Esophagus mucosa (tissue), 1 donor: ENCODE measurements at regions not wholly inside any gene's neighbourhood (a gene's known extent, or its start where the extent isn't known, plus 50 kb on each side); places are given as distances from the start of the nearest gene placed in this dataset.
"Not testable (repeated sequence)": the region's sequence is repeated elsewhere in the genome, so short reads cannot be mapped to it uniquely, and the experiment has no call there.

Experiments used
- ATAC-seq: fragments of 200-7000 bp; cut with Tn5 transposase; one replicate; pipeline ENCODE4 v1.9.1; 2020
- donor health status: DM: yes; HTN: yes; CAD: no.

DNA sequence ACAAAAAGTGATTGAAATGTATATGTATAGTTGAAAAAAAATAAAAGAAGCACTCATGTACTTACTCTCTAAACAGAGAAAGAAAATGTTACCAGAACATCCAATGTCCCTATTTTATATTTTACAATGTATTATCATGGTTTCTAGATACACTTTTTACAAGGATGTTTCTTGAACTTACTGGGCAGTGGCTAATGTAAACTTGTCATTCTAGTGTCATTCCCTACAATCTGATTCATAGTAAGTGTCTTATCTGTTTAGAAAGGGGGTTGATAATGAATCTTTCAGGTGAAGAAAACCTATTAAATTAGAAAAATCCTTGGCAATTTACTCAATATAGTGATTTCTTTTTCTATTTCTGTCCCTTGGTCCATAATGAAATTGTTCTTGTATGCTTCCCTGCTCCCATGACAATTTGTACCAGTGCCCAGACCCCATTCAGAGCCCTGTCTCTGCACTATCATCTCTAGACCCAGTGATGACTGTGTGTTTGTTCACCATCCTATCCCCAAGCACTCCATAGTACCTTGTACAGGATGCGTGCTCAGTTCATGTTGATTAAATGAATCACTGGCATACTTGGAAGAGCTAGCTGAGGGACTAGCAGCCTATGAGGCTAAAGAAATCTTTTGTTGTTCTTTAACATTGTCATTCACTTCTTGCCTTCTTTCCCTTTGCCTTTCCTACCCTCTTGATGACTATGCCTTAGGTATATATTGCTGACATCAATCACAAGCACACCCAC is 101.2 kb downstream of the HMHB1 start:
- ATAC-seq, result no peak

DNA sequence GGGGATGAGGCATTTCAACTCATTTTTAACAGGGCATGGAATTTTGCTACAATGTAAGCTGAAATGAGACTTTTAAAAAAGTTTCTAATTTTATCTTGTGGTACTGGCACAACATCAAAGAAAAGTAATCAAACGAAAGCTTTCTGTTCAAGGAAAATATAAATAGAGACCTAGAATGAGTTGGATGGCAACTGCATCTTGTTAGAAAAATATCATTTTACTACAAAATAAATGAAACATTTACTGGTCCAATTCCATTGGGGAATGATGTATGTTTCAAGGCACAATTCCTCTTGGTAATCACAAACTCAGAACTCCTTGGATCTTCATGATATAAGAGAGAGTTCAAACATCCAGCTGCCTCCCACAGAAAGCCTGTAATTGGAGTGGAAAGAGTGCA is 102.8 kb downstream of the HMHB1 start:
- no peak for ATAC-seq

DNA sequence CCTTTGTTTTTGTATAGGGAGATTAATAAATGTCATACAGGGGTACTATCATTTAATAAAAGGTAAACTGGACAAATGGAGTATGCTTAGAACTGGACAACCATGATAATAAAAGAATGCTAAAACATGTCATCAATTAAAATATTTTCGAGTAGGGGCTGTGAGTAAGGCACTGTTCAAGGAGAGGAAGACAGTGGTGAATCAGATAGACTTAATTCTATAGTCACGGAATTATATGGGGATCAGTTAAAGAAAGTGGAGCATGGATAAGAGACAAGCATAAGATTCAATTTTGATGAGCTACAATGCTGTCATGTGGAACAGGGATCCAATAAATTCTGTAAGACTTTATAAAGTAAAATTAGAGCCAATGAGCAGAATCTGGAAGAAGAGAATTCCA is 104.5 kb downstream of the HMHB1 start:
- no peak for ATAC-seq

- no peak for ATAC-seq
These were observed 107.0 kb downstream of the HMHB1 start for GRCh38 chr5:143918961-143919360.

DNA sequence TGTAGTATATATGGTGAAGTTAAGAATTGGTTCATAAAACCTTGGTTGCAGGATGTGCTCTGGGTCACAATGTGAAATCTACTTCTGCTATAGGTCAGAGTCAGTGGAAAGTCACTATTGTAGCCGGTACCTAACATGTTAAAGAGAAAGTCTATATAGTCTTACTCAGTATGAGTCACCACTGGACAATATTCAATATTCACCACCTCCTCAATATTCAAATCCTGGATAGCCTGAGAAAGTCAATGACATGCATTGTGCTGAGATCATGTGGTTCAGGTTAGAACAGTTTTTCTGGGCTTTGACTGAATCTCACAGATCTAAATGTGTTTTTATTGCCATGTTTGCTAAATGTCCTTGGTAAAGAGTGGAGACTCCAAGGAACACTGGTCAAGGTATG is 108.8 kb downstream of the HMHB1 start:
- ATAC-seq, result no peak

- ATAC-seq, result peak; percentile 43
These were observed 109.8 kb downstream of the HMHB1 start for GRCh38 chr5:143921525-143922311.

DNA sequence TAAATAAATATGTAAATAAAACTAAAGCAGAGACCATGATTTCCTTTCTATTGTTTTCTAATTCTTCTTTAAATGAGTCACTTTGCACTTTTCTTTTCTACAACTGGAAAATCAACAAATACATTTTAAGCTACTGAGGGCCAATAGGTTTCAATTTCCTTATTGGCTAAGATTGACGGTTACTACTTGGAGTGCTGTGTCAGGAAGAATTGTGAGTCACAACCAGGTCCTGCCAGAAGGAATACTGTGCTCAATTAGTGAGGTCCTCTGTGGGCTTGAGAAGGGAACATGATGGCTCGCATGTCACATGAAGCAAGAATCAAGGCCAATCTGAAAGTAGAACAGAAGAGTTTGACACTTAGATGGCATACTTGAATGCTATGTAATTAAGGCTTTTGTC is 110.8 kb downstream of the HMHB1 start:
- peak; percentile 87 for ATAC-seq

DNA sequence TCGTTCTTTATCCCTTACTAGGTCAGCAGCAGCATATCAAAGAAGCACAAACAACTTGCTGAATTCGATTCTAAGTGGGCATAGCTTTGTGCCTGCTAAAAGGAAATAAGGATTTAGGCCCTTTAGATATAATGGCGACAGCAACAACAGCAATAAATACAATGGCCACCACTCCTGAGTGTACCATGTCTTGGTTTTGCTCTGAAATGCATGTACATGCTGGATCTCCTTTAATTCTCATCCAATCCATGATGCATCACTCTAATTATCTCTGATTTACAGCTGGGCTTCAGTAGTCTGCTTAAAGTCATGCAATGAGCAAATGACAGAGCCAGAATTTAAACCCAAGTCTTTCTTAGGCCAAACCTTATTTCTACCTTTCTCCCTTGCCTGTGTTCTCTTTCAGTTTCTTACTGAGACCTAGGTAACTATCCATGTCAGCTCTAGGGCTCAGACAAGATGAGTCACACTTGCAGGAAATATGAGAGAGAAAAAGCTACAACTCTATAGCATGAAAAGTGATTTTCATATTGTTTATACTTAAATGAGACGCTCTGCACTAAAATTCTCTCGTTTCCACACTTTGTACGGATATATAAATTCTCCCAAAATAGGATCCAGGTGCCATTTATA is 111.8 kb downstream of the HMHB1 start:
- peak; percentile 76 for ATAC-seq

- ATAC-seq, result no peak
These were observed 112.5 kb downstream of the HMHB1 start for GRCh38 chr5:143924311-143924978.

- not testable (repeated sequence) for ATAC-seq
These were observed 113.0 kb downstream of the HMHB1 start for GRCh38 chr5:143924979-143925325.

- ATAC-seq, result no peak
These were observed 117.5 kb downstream of the HMHB1 start for GRCh38 chr5:143929486-143929885.

GRCh38 chr5:143930561-143930960 is 118.6 kb downstream of the HMHB1 start:
- ATAC-seq, result no peak

- ATAC-seq, result no peak
These were observed 119.5 kb downstream of the HMHB1 start for GRCh38 chr5:143931476-143931875.

DNA sequence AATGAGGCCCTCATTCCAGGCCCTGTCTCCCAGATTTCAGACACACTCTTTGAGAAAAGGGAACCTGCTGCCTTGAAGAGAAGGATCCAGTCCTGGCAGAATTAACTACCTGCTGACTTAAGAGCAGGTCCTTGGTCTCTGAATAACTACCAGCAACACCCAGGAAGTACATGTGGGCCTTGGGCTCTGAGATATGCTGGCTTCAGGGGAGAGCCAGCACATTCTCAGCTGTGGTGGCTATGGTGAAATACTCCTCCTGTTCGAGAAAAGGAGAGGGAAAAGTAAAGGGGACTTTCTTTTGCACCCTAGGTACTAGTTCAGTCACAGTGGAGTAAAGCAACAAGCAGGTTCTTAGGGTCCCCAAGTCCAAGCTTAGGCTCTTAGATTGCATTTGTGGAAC is 120.0 kb downstream of the HMHB1 start:
- ATAC-seq, result no peak

DNA sequence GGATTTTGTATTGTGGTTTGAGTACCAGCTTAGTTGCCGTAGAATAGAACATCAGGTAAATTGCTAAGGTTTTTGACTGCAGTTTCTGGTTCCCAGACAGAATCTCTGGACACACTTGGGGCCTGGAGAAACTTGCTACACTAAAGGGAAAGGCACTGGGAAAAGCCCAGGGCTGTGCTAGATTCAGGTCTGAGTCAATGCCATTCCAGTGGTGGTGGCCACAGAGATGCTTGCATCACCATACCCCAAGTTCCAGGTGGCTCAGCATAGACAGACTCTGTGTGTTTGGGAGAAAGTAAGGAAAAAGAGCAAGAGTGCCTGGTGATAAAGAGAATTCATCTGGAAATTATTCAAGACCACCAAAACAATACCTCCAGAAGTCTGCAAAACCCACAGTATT is 120.6 kb downstream of the HMHB1 start:
- no peak for ATAC-seq

GRCh38 chr5:143933451-143933850 is 121.5 kb downstream of the HMHB1 start:
- peak; percentile 72 for ATAC-seq

GRCh38 chr5:143934821-143935220 is 122.9 kb downstream of the HMHB1 start:
- ATAC-seq, result no peak

DNA sequence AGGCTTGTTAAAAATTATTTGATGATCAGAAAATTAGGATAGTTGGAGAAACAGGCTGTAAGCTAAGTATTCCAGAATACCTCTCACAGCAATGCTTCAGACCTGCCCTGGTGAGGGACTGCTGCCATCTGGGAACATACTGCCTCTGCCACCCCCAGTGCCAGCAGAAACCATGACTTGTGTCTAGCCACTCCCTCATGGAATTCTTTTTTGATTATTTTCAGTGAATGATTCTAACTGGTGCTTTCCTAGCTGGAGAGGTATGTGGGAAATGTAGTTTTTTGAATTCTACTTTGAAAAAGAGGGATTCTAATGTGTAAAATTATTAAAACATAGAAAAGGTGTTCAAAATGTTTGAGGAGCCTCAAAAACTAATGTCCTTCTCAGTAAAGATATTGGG is 126.3 kb downstream of the HMHB1 start:
- ATAC-seq, result no peak

DNA sequence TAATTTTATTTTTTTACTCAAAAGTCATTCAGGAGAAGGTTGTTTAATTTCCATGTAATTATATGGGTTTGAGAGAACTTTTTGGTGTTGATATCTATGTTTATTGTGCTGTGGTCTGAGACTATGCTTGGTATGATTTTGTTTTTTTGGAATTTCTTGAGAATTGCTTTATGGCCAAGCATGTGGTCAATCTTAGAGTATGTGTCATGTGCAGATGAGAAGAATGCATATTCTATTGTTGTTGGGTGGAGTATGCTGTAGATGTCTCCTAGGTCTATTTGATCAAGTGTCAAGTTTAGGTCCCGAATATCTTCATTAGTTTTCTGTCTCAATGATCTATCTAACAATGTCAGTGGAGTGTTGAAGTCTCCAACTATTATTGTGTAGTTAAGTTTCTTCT is 134.9 kb downstream of the HMHB1 start:
- no peak for ATAC-seq

- ATAC-seq, result no peak
These were observed 135.4 kb downstream of the HMHB1 start for GRCh38 chr5:143947313-143947712.

DNA sequence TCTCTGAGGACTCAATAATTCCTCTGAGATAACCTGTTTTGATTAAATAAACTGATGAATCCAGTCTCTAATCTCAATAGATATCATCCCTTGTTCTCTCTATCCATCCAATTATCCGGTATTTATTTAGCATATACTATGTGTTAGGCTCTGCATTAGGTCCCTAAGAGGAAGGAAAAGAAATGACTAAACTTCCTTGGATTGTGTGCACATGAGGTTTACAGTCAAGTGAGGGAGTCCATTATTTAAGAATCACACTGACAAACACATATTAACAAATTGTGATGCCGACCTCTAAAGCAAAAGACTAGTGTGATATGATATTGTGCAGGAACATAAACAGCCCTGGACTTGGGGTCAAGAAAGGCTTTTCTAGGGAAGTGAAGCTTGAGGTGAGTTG is 140.8 kb downstream of the HMHB1 start:
- ATAC-seq, result no peak

GRCh38 chr5:143953851-143954250 is 141.9 kb downstream of the HMHB1 start:
- ATAC-seq, result no peak

- ATAC-seq, result no peak
These were observed 143.2 kb downstream of the HMHB1 start for GRCh38 chr5:143955141-143955540.
